H9 (cell line): ENCODE measurements at regions not wholly inside any gene's neighbourhood (a gene's known extent, or its start where the extent isn't known, plus 50 kb on each side); places are given as distances from the start of the nearest gene placed in this dataset.

Source experiments
- DNase-seq: peaks from one replicate; pipeline ENCODE4 v3.0.0-alpha.2; 2017
- H2AFZ ChIP-seq: one replicate; pipeline ENCODE4 v1.6.1; 2013; ENCODE audit warnings: mild to moderate bottlenecking, low read length, control low read depth, moderate library complexity
- H2AK5ac ChIP-seq: 2 replicates; pipeline ENCODE4 v1.6.1; 2013; ENCODE audit warnings: low read length, control low read depth, mixed read lengths; ENCODE audit not compliant: insufficient read length
- H2BK120ac ChIP-seq: one replicate; pipeline ENCODE4 v1.6.1; 2013; ENCODE audit warnings: low read depth, mild to moderate bottlenecking, low read length, control low read depth, inconsistent platforms; ENCODE audit not compliant: poor library complexity, severe bottlenecking
- H2BK12ac ChIP-seq: 2 replicates; pipeline ENCODE4 v1.6.1; 2013; ENCODE audit warnings: low read length, control low read depth, mixed read lengths, low read depth; ENCODE audit not compliant: insufficient read length
- H2BK15ac ChIP-seq: 2 replicates; pipeline ENCODE4 v1.6.1; 2013; ENCODE audit warnings: low read depth, low read length, control low read depth
- H2BK20ac ChIP-seq: one replicate; pipeline ENCODE4 v1.6.1; 2013; ENCODE audit warnings: low read depth, mild to moderate bottlenecking, low read length, control low read depth, inconsistent platforms; ENCODE audit not compliant: poor library complexity, severe bottlenecking
- H2BK5ac ChIP-seq: 2 replicates; pipeline ENCODE4 v1.6.1; 2013; ENCODE audit warnings: low read length, control low read depth, mixed read lengths; ENCODE audit not compliant: insufficient read length
- H3K14ac ChIP-seq: 2 replicates; pipeline ENCODE4 v1.6.1; 2013; ENCODE audit warnings: low read length, control low read depth; ENCODE audit not compliant: insufficient read depth
- H3K18ac ChIP-seq: 2 replicates; pipeline ENCODE4 v1.6.1; 2013; ENCODE audit warnings: low read depth, mild to moderate bottlenecking, mixed read lengths, low read length, control low read depth; ENCODE audit not compliant: insufficient read length
- H3K23ac ChIP-seq: 2 replicates; pipeline ENCODE4 v1.6.1; 2013; ENCODE audit warnings: low read length, control low read depth, mixed read lengths, low read depth; ENCODE audit not compliant: insufficient read length
- H3K23me2 ChIP-seq: 2 replicates; pipeline ENCODE4 v1.6.1; 2013; ENCODE audit warnings: low read depth, mild to moderate bottlenecking, mixed read lengths, low read length, control low read depth; ENCODE audit not compliant: insufficient read length, poor library complexity, severe bottlenecking
- H3K27ac ChIP-seq: 2 replicates; pipeline ENCODE4 v1.5.1; 2013; ENCODE audit warnings: low read length, control low read depth, mixed read lengths, low read depth; ENCODE audit not compliant: insufficient read length
- H3K27me3 ChIP-seq: 2 replicates; pipeline ENCODE4 v1.6.1; 2013; ENCODE audit warnings: low read length, control low read depth, inconsistent platforms; ENCODE audit not compliant: insufficient read depth
- H3K4ac ChIP-seq: 2 replicates; pipeline ENCODE4 v1.6.1; 2013; ENCODE audit warnings: low read depth, mild to moderate bottlenecking, control low read depth, inconsistent platforms, low read length, moderate library complexity
- H3K4me1 ChIP-seq: 2 replicates; pipeline ENCODE4 v1.6.1; 2013; ENCODE audit warnings: low read length, control low read depth, inconsistent platforms; ENCODE audit not compliant: insufficient read depth
- H3K4me2 ChIP-seq: 2 replicates; pipeline ENCODE4 v1.6.1; 2013; ENCODE audit warnings: low read length, control low read depth, mixed read lengths; ENCODE audit not compliant: insufficient read length, insufficient read depth
- H3K56ac ChIP-seq: 2 replicates; pipeline ENCODE4 v1.6.1; 2013; ENCODE audit warnings: low read depth, mild to moderate bottlenecking, mixed read lengths, low read length, control low read depth; ENCODE audit not compliant: insufficient read length
- H3K79me1 ChIP-seq: 2 replicates; pipeline ENCODE4 v1.6.1; 2013; ENCODE audit warnings: low read depth, mild to moderate bottlenecking, moderate library complexity, low read length, control low read depth, inconsistent platforms; ENCODE audit not compliant: insufficient read depth, poor library complexity, severe bottlenecking
- H3K79me2 ChIP-seq: 2 replicates; pipeline ENCODE4 v1.6.1; 2013; ENCODE audit warnings: low read length, control low read depth, inconsistent platforms; ENCODE audit not compliant: insufficient read depth
- H3K9ac ChIP-seq: 2 replicates; pipeline ENCODE4 v1.6.1; 2013; ENCODE audit warnings: low read length, control low read depth, mixed read lengths; ENCODE audit not compliant: insufficient read length; ENCODE audit errors: extremely low read depth
- H3K9me3 ChIP-seq: one replicate; pipeline ENCODE4 v1.6.1; 2013; ENCODE audit warnings: low read depth, low read length, inconsistent platforms; ENCODE audit not compliant: control insufficient read depth
- H3T11ph ChIP-seq: one replicate; pipeline ENCODE4 v1.6.1; 2013; ENCODE audit warnings: mild to moderate bottlenecking, low read length, control low read depth, inconsistent platforms
- H4K20me1 ChIP-seq: one replicate; pipeline ENCODE4 v1.6.1; 2013; ENCODE audit not compliant: control insufficient read depth, insufficient read length, insufficient read depth
- H4K5ac ChIP-seq: 2 replicates; pipeline ENCODE4 v1.6.1; 2013; ENCODE audit warnings: low read depth, mild to moderate bottlenecking, mixed read lengths, low read length, control low read depth; ENCODE audit not compliant: insufficient read length
- H4K8ac ChIP-seq: replicated peaks from 2 replicates; pipeline ENCODE4 v1.6.1; 2013; ENCODE audit warnings: low read length, control low read depth, mixed read lengths, low read depth; ENCODE audit not compliant: insufficient read length
- H4K91ac ChIP-seq: 2 replicates; pipeline ENCODE4 v1.6.1; 2013; ENCODE audit warnings: low read depth, mild to moderate bottlenecking, moderate library complexity, mixed read lengths, low read length, control low read depth; ENCODE audit not compliant: insufficient read length
- H3K27ac Mint-ChIP-seq, 3 experiments: 2 replicates in 2 of 3; 3 replicates in 1 of 3; pipeline ENCODE4 v1.8.0; 2020 to 2021; ENCODE audit warnings: mixed read lengths in 3 of 3, mild to moderate bottlenecking in 1 of 3, moderate library complexity in 1 of 3
- H3K27me3 Mint-ChIP-seq: 2 replicates; pipeline ENCODE4 v1.8.0; 2021; ENCODE audit warnings: low read depth, mild to moderate bottlenecking, moderate library complexity, mixed read lengths
- H3K36me3 Mint-ChIP-seq, 3 experiments: 2 replicates in 2 of 3; 3 replicates in 1 of 3; pipeline ENCODE4 v1.8.0; 2020 to 2021; ENCODE audit warnings: low read depth in 3 of 3, mixed read lengths in 3 of 3; ENCODE audit not compliant: insufficient read depth in 1 of 3
- H3K4me1 Mint-ChIP-seq, 2 experiments: 2 replicates each; pipeline ENCODE4 v1.8.0; 2020; ENCODE audit warnings: mixed read lengths in 2 of 2
- H3K4me3 Mint-ChIP-seq, 2 experiments: 2 replicates in 1 of 2; 3 replicates in 1 of 2; pipeline ENCODE4 v1.8.0; 2020 to 2021; ENCODE audit warnings: mild to moderate bottlenecking in 2 of 2, mixed read lengths in 2 of 2, moderate library complexity in 1 of 2
- H3K9me3 Mint-ChIP-seq, 2 experiments: 2 replicates in 1 of 2; 3 replicates in 1 of 2; pipeline ENCODE4 v1.8.0; 2020; ENCODE audit warnings: mild to moderate bottlenecking in 2 of 2, mixed read lengths in 2 of 2, moderate library complexity in 1 of 2
- WGBS: extraction: QIAGEN DNeasy Blood & Tissue Kit; methylation state at CpG from one replicate; pipeline ENCODE4 v1.1.7; 2013; ENCODE audit warnings: missing lambda C conversion rate, low lambda C conversion rate, mixed read lengths; ENCODE audit not compliant: insufficient read length; ENCODE audit errors: extremely low coverage; 5-methylcytosine and 5-hydroxymethylcytosine counted together
- TF ChIP-seq, protein P1 (sequence below): fragments of 200-600 bp; sonication (generic); conservative IDR thresholded peaks from 3 replicates; pipeline ENCODE4 v1.8.0; 2021; ENCODE audit warnings: antibody characterized with exemption, mild to moderate bottlenecking

DNA sequence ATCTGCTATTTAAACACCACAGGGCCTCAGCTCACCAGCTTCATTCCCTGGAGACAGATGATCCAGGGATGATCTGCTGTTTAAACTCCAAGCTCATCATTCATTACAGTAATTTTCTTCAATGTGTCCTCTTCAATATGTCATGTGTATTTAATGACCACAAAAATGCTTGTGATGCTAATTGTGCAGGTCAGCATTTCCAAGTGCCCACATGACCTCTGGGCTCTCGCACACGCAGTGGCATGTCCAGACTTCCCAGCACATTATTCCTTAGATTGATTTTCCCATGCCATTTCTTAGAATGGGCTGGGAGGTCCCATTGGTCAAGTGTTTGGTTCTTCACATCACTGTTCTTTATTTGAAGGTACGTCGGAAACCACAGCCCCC lies 434.4 kb downstream of the HAO1 start:
- WGBS: no CpG with 5 or more reads among the region's 4 CpGs
- H4K20me1 ChIP-seq: no peaks in the 10 kb centered on the region
- Mint-ChIP-seq H3K4me1 (peaks cover 8 to 9% of the 10 kb centered on the region in 2 experiments), H3K36me3 (no peaks in the 10 kb centered on the region), H3K4me3 (no peak overlapping the region), H3K27ac (no peak overlapping the region; a peak in 1 of 7 replicates), H3K27me3 (no peaks in the 10 kb centered on the region), H3K9me3 (no peaks in the 10 kb centered on the region)
- H2AFZ ChIP-seq: no peak overlapping the region
- H3K14ac ChIP-seq: no peak overlapping the region
- H4K5ac ChIP-seq: no peak overlapping the region
- DNase-seq: no peak
- no peaks in the 10 kb centered on the region for H3K23me2 ChIP-seq
- no peak overlapping the region for H3K56ac ChIP-seq
- H2BK15ac ChIP-seq: no peak overlapping the region
- no peak overlapping the region for H2AK5ac ChIP-seq
- no peak overlapping the region for H3K27ac ChIP-seq
- H2BK12ac ChIP-seq: no peak overlapping the region
- H3K4me1 ChIP-seq: peaks cover 2% of the 10 kb centered on the region; the same call in 1 of the 2 replicates
- H3K9me3 ChIP-seq: no peaks in the 10 kb centered on the region
- H2BK5ac ChIP-seq: no peak overlapping the region
- no peak overlapping the region for H3K4ac ChIP-seq
- H3K9ac ChIP-seq: no peak overlapping the region
- H3K23ac ChIP-seq: no peak overlapping the region
- H4K91ac ChIP-seq: no peak overlapping the region
- H3T11ph ChIP-seq: no peak overlapping the region
- H2BK120ac ChIP-seq: no peak overlapping the region
- no peak overlapping the region for H3K4me2 ChIP-seq
- H2BK20ac ChIP-seq: no peak overlapping the region
- H3K18ac ChIP-seq: no peak overlapping the region
- TF ChIP-seq, protein P1, sequence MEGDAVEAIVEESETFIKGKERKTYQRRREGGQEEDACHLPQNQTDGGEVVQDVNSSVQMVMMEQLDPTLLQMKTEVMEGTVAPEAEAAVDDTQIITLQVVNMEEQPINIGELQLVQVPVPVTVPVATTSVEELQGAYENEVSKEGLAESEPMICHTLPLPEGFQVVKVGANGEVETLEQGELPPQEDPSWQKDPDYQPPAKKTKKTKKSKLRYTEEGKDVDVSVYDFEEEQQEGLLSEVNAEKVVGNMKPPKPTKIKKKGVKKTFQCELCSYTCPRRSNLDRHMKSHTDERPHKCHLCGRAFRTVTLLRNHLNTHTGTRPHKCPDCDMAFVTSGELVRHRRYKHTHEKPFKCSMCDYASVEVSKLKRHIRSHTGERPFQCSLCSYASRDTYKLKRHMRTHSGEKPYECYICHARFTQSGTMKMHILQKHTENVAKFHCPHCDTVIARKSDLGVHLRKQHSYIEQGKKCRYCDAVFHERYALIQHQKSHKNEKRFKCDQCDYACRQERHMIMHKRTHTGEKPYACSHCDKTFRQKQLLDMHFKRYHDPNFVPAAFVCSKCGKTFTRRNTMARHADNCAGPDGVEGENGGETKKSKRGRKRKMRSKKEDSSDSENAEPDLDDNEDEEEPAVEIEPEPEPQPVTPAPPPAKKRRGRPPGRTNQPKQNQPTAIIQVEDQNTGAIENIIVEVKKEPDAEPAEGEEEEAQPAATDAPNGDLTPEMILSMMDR: no peak
- H3K79me1 ChIP-seq: no peaks in the 10 kb centered on the region
- no peak overlapping the region for H4K8ac ChIP-seq
- no peaks in the 10 kb centered on the region for H3K79me2 ChIP-seq
- no peaks in the 10 kb centered on the region for H3K27me3 ChIP-seq
